ENCODE measurements at regions not wholly inside any gene's neighbourhood (a gene's known extent, or its start where the extent isn't known, plus 50 kb on each side); places are given as distances from the start of the nearest gene placed in this dataset.
A peak's percentile ranks its signal among the peaks of the same experiment; 100 is the strongest.

GRCh38 chr1:58430421-58431275 is 115.9 kb downstream of the OMA1 start:
- no peak for DNase-seq

- DNase-seq, result no peak
These were observed 119.6 kb downstream of the OMA1 start for GRCh38 chr1:58426918-58427317.

GRCh38 chr1:58422436-58422835 is 124.1 kb downstream of the OMA1 start:
- no peak for DNase-seq

- no peak for DNase-seq
These were observed 128.0 kb downstream of the OMA1 start for GRCh38 chr1:58418283-58419228.

- no peak for DNase-seq
These were observed 134.4 kb downstream of the OMA1 start for GRCh38 chr1:58412071-58412580.

GRCh38 chr1:58409890-58410289 is 136.6 kb downstream of the OMA1 start:
- DNase-seq, result no peak

GRCh38 chr1:58409336-58409735 is 137.2 kb downstream of the OMA1 start:
- DNase-seq, result no peak

GRCh38 chr1:58406301-58407071 is 140.0 kb downstream of the OMA1 start:
- DNase-seq, result no peak

GRCh38 chr1:58405660-58406059 is 140.9 kb downstream of the OMA1 start:
- DNase-seq, result no peak

GRCh38 chr1:58403894-58404293 is 142.6 kb downstream of the OMA1 start:
- no peak for DNase-seq

- DNase-seq, result no peak
These were observed 144.1 kb downstream of the OMA1 start for GRCh38 chr1:58402444-58402843.

GRCh38 chr1:58401991-58402390 is 144.5 kb downstream of the OMA1 start:
- DNase-seq, result no peak

- DNase-seq, result no peak
These were observed 147.3 kb downstream of the OMA1 start for GRCh38 chr1:58399176-58399575.

- DNase-seq, result no peak
These were observed 147.8 kb downstream of the OMA1 start for GRCh38 chr1:58398714-58399113.

- DNase-seq, result no peak
These were observed 149.2 kb downstream of the OMA1 start for GRCh38 chr1:58397187-58397820.

GRCh38 chr1:58396150-58396549 is 150.4 kb downstream of the OMA1 start:
- DNase-seq, result no peak

- DNase-seq, result no peak
These were observed 151.2 kb downstream of the OMA1 start for GRCh38 chr1:58395355-58395754.

GRCh38 chr1:58392083-58392482 is 154.4 kb downstream of the OMA1 start:
- DNase-seq, result peak in 2 of 5 experiments; percentile 66 to 84

GRCh38 chr1:58391514-58391913 is 155.0 kb downstream of the OMA1 start:
- peak in 1 of 5 experiments; percentile 1 for DNase-seq

- DNase-seq, result no peak
These were observed 155.5 kb downstream of the OMA1 start for GRCh38 chr1:58391056-58391455.

GRCh38 chr1:58390091-58390490 is 156.4 kb downstream of the OMA1 start:
- no peak for DNase-seq

GRCh38 chr1:58380345-58380744 is 166.2 kb downstream of the OMA1 start:
- DNase-seq, result no peak

Data from T-helper 2 cell (primary cell).